IgD-negative memory B cell (primary cell): ENCODE measurements at regions not wholly inside any gene's neighbourhood (a gene's known extent, or its start where the extent isn't known, plus 50 kb on each side); places are given as distances from the start of the nearest gene placed in this dataset.

Experiments
- H3K27ac Mint-ChIP-seq, 3 donors: one replicate each; pipeline ENCODE4 v1.8.0; 2020 to 2022; ENCODE audit warnings: mild to moderate bottlenecking in 3 of 3, mixed read lengths in 3 of 3, moderate library complexity in 1 of 3
- H3K27me3 Mint-ChIP-seq: one replicate; pipeline ENCODE4 v1.8.0; 2021; ENCODE audit warnings: mixed read lengths
- H3K36me3 Mint-ChIP-seq: one replicate; pipeline ENCODE4 v1.8.0; 2020; ENCODE audit warnings: mild to moderate bottlenecking, mixed read lengths
- H3K4me1 Mint-ChIP-seq, 3 donors: one replicate each; pipeline ENCODE4 v1.8.0; 2020 to 2022; ENCODE audit warnings: mixed read lengths in 3 of 3, mild to moderate bottlenecking in 1 of 3
- H3K4me3 Mint-ChIP-seq, 4 donors: one replicate each; pipeline ENCODE4 v1.8.0; 2020 to 2022; ENCODE audit warnings: mild to moderate bottlenecking in 4 of 4, mixed read lengths in 4 of 4, moderate library complexity in 3 of 4
- H3K9me3 Mint-ChIP-seq, 3 donors: one replicate each; pipeline ENCODE4 v1.8.0; 2020 to 2021; ENCODE audit warnings: mixed read lengths in 3 of 3, mild to moderate bottlenecking in 1 of 3

DNA sequence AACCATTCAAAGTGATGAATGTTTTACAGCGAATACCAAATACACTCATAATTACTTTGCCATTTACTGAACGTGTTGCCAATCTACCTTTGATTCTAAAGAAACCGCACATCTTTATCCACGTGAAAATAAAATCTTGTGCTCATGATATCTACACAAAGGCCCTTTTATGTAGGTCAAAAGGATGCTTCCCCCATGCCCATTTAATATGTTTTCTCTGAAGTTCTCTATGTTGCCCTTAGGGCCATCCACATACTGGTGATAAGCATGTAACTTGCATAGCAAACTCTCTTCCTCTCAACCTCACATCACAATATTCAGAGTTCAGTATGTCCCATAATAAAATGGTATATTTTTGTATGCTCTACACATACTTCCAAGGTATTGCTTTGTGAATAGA lies 380.0 kb upstream of the FIGN start:
- no peaks in the 10 kb centered on the region for H3K27me3 Mint-ChIP-seq
- no peak overlapping the region for H3K4me3 Mint-ChIP-seq
- H3K36me3 Mint-ChIP-seq = no peaks in the 10 kb centered on the region
- peaks cover 0 to 2% (median 0%) of the 10 kb centered on the region in 3 donors for H3K9me3 Mint-ChIP-seq
- no peaks in the 10 kb centered on the region for H3K4me1 Mint-ChIP-seq
- no peak overlapping the region for H3K27ac Mint-ChIP-seq

DNA sequence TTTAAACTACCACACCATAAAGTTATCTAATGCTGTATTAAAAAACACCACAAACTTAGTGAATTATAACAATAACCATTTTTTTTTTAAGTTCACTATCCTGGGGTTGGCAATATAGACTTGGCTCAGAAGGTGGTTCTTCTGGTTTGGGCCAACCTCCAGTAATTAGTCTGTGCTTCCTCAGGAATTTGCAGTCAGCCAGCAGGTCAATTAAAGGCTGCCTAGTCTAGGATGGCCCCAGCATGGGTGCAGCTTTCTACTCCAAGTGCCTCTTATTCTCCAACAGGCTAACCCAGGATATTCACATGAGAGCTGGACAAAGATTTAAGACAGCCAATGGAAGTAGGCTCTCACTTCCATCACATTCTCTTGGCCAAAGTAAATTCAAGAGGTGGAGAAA lies 379.1 kb upstream of the FIGN start:
- no peak overlapping the region for H3K27ac Mint-ChIP-seq
- no peaks in the 10 kb centered on the region for H3K27me3 Mint-ChIP-seq
- H3K4me3 Mint-ChIP-seq = no peak overlapping the region

DNA sequence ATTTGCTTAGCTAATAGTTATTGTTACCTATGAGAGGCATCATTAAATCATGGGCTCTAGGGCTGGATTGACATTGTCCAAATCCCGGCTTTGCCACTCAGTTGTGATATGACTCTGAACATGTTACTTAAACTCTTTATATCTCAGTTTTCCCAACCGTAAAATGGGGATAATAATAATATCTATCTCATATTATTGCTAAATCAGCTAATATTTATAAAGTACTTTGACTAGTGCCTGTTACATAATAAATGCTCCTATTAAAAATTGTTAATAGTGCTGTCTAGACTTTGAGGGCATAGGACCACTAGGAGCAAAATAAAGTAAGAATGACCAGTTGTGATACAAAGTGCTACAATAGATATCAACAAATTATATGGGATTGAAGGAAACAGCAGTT lies 376.3 kb upstream of the FIGN start:
- Mint-ChIP-seq H3K27ac (no peak overlapping the region), H3K27me3 (no peaks in the 10 kb centered on the region), H3K9me3 (peaks cover 0 to 2% (median 0%) of the 10 kb centered on the region in 3 donors), H3K4me3 (no peak overlapping the region), H3K4me1 (no peaks in the 10 kb centered on the region), H3K36me3 (no peaks in the 10 kb centered on the region)

More for the DNA sequence above, 379.1 kb upstream of the FIGN start:
- Mint-ChIP-seq H3K36me3 (no peaks in the 10 kb centered on the region), H3K4me1 (no peaks in the 10 kb centered on the region), H3K9me3 (peaks cover 0 to 2% (median 0%) of the 10 kb centered on the region in 3 donors)

DNA sequence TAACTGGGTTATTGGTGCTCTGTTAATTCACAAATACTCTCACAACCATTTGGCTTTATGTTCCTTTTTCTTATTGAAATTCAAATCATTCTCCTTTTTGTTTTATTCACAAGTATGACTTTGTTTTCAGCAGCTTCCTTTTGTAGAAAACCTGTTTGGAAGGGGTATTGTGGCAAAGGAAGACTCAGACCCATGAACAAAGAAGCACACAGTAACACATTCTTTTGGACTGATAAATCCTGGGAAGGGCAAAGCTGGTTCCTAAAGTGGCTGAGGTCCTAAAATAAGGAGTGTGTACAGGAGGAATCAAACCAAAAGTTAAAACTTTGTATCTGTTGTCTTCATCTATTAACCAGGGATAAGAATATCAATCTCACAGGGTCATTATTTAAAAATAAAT lies 374.7 kb upstream of the FIGN start:
- Mint-ChIP-seq H3K9me3 (peaks cover 0 to 2% (median 0%) of the 10 kb centered on the region in 3 donors), H3K4me1 (no peaks in the 10 kb centered on the region)

DNA sequence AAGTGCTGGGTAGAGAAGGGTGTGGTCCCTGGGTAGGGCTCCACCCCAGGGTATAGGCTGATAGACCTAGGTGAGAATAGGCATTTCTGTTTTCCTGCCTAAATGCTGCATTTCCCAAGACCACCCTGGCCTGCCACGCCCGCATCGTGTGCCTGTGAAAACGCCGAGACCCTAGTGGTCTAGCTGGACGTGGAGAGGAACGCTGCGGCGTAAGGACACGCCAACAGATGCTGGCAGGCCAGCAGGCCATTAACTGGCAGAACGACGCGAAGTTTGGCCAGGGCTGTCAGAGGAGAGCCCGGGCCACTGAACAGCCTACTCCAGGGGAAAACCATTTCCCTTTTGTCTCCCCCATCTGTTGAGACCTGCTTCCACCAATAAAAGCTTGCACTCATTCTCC lies 373.2 kb upstream of the FIGN start:
- Mint-ChIP-seq H3K27me3 (no peaks in the 10 kb centered on the region), H3K9me3 (no peaks in the 10 kb centered on the region), H3K4me1 (no peaks in the 10 kb centered on the region), H3K36me3 (no peaks in the 10 kb centered on the region), H3K4me3 (no peak overlapping the region), H3K27ac (no peak overlapping the region)

More for the DNA sequence above, 374.7 kb upstream of the FIGN start:
- Mint-ChIP-seq H3K27me3 (no peaks in the 10 kb centered on the region), H3K36me3 (no peaks in the 10 kb centered on the region), H3K27ac (no peak overlapping the region), H3K4me3 (no peak overlapping the region)

DNA sequence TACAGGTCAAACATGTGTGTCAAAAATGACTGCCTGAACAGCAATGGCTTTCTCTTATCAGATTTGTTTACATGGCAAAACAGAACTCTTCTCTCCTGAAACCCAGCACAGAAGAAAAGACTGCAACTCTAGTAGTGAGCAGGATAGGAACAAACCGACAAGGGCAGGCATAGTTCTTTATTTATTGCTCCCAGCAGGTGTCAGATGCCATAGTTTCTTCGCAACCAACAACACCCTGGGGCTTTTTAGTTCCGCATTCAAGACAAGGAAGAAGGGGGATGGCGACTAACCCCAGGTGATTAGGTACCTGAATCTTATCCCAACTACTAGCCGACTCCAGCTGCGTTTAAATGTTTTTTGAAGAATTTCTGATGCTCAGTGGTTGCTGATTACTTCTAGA lies 367.5 kb upstream of the FIGN start:
- H3K9me3 Mint-ChIP-seq = no peaks in the 10 kb centered on the region
- no peak overlapping the region for H3K27ac Mint-ChIP-seq
- H3K4me3 Mint-ChIP-seq = no peak overlapping the region
- no peaks in the 10 kb centered on the region for H3K4me1 Mint-ChIP-seq
- no peaks in the 10 kb centered on the region for H3K27me3 Mint-ChIP-seq
- no peaks in the 10 kb centered on the region for H3K36me3 Mint-ChIP-seq

DNA sequence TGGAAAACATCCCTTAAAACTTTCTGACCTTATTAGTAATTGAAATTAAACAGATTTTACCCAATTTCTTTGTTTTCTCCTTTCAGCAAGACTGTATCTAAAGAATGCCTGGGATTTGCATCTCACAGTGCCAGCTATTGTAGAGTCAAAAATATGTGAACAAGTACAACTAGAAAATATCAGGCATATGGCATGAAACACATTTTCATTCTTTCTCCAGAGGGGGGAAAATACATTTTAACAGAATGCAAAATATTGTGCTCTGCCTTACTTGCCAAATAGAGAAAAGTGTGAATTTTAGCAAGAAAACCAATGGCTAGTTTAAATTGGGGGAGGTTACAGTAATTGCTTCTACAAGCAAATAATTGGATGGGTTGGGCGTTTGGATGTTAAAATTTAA lies 366.6 kb upstream of the FIGN start:
- no peaks in the 10 kb centered on the region for H3K36me3 Mint-ChIP-seq
- no peaks in the 10 kb centered on the region for H3K27me3 Mint-ChIP-seq
- no peaks in the 10 kb centered on the region for H3K9me3 Mint-ChIP-seq
- no peak overlapping the region for H3K27ac Mint-ChIP-seq
- no peaks in the 10 kb centered on the region for H3K4me1 Mint-ChIP-seq
- H3K4me3 Mint-ChIP-seq = no peak overlapping the region

DNA sequence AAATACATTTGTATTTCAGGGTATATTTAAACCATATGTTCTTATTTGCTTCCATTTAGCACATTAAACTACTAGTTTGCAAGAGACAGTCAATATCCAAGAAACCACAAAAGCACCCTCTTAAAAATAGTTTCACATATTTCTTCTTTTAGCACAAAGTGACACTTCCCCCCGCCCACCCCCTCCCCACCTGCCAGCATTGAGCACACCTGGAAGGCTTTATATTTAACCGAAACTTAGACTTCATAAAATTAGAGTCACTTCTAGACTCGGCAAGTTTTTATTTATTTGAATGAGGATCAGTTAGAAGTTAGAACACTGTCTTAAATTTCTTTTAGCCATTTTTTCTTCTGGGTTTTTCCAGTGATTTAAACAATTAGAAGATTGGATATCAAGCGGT lies 355.9 kb upstream of the FIGN start:
- no peak overlapping the region for H3K27ac Mint-ChIP-seq
- no peaks in the 10 kb centered on the region for H3K36me3 Mint-ChIP-seq
- no peaks in the 10 kb centered on the region for H3K4me1 Mint-ChIP-seq
- peaks cover 2 to 16% (median 3%) of the 10 kb centered on the region in 3 donors for H3K9me3 Mint-ChIP-seq
- H3K4me3 Mint-ChIP-seq = no peak overlapping the region
- H3K27me3 Mint-ChIP-seq = no peaks in the 10 kb centered on the region

DNA sequence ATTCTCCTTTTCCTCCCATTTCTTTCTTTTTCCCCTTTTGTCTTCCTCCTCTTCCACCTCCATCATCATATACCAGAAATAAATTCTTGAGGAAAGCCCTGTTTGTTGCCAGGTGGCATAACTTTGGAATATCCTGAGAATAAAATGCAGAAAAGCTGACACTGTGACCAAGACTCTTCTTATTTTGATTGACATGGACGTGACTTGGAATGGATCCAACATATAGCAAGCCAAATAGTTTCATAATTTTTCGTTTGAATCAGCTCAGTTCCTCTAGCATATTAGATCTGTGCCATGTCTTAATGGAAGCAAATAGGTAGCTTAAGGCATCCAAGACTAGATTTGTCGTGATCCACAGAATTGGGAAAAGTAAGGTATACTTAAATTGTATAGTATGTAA lies 354.7 kb upstream of the FIGN start:
- Mint-ChIP-seq H3K36me3 (no peaks in the 10 kb centered on the region), H3K4me3 (peak overlapping the region in 1 of 4 donors; percentile 33), H3K27me3 (no peaks in the 10 kb centered on the region), H3K9me3 (peaks cover 0 to 16% (median 3%) of the 10 kb centered on the region in 3 donors), H3K27ac (no peak overlapping the region), H3K4me1 (no peaks in the 10 kb centered on the region)

DNA sequence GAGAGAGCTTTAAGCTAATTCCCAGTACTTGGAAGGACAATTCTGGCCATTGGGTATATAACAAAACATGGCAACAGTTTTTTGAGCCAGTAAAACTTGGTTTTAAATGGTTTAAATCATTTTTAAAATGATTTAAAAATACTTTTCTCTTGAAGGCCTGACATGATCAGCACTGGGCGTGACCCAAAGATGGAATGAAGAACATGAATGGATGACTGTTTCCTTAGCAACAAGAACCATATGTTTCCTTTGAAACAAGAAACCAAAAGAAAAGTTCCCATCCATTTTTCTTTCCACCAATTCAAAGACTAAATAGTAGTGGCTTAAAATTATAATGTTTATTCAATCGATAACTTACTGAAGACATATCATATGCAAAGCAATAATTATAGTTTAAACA lies 348.3 kb upstream of the FIGN start:
- Mint-ChIP-seq H3K9me3 (no peaks in the 10 kb centered on the region), H3K4me3 (no peak overlapping the region), H3K27ac (no peak overlapping the region)

DNA sequence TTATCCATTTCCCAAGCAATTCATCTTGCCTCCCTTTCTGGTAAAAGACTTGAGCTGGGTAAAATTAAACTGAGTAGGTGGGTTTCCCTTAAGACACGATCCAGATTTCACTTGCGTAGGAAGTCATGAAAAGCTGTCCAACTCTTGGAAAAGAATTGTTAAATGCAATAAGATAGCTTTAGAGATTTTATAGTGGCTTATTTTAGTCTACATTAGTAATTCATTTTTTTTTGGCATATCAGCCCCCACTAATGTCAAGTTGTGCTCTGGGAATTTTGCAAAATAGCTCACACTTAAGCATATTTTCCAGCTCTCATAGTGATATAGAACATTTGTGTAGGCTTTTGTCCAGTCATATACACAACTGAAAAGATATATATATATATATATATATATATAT lies 344.7 kb upstream of the FIGN start:
- H3K27ac Mint-ChIP-seq = no peak overlapping the region
- no peaks in the 10 kb centered on the region for H3K4me1 Mint-ChIP-seq
- H3K4me3 Mint-ChIP-seq = no peak overlapping the region
- no peaks in the 10 kb centered on the region for H3K9me3 Mint-ChIP-seq
- H3K27me3 Mint-ChIP-seq = no peaks in the 10 kb centered on the region
- H3K36me3 Mint-ChIP-seq = no peaks in the 10 kb centered on the region

More for the DNA sequence above, 348.3 kb upstream of the FIGN start:
- H3K36me3 Mint-ChIP-seq = no peaks in the 10 kb centered on the region
- no peaks in the 10 kb centered on the region for H3K4me1 Mint-ChIP-seq
- no peaks in the 10 kb centered on the region for H3K27me3 Mint-ChIP-seq

DNA sequence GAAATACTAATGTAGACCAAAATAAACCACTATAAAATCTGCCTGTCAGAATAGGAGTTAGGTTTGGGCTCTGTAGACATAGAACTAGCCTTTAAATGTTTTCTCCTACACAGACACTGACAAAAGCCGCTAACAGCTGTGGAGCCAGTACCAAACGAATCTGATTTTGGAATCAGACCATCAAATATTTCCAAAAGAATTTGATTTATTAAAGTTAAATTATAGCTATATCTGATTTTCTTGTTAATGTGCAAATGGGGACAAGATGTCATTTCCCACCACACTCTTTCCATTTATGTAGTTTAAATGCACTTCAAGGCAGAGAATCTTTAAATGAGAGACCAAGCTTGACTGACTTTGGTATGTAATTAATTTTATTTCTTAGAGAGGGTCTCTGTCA lies 343.4 kb upstream of the FIGN start:
- Mint-ChIP-seq H3K9me3 (no peaks in the 10 kb centered on the region), H3K36me3 (no peaks in the 10 kb centered on the region), H3K27ac (no peak overlapping the region), H3K4me3 (no peak overlapping the region), H3K4me1 (no peaks in the 10 kb centered on the region), H3K27me3 (no peaks in the 10 kb centered on the region)

DNA sequence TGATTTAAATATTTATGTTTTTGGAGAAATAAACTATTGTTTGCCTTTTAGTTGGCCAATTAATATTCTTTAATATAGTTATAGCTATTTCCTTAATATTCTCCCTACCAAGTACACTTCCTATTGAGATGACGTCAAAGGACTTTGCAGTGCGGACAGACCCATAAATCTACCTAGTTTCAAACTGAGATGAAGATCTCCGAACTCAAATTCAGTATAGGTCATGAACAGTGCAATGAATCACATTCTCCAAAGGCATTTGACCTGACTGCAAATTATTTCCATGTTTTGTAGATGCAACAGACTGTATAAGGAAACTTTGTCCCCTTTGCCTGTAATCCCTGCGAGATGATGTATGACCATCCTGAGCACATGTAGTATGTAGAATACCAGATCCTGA lies 342.6 kb upstream of the FIGN start:
- Mint-ChIP-seq H3K4me1 (no peaks in the 10 kb centered on the region), H3K27me3 (no peaks in the 10 kb centered on the region), H3K4me3 (no peak overlapping the region), H3K27ac (no peak overlapping the region), H3K36me3 (no peaks in the 10 kb centered on the region), H3K9me3 (no peaks in the 10 kb centered on the region)

DNA sequence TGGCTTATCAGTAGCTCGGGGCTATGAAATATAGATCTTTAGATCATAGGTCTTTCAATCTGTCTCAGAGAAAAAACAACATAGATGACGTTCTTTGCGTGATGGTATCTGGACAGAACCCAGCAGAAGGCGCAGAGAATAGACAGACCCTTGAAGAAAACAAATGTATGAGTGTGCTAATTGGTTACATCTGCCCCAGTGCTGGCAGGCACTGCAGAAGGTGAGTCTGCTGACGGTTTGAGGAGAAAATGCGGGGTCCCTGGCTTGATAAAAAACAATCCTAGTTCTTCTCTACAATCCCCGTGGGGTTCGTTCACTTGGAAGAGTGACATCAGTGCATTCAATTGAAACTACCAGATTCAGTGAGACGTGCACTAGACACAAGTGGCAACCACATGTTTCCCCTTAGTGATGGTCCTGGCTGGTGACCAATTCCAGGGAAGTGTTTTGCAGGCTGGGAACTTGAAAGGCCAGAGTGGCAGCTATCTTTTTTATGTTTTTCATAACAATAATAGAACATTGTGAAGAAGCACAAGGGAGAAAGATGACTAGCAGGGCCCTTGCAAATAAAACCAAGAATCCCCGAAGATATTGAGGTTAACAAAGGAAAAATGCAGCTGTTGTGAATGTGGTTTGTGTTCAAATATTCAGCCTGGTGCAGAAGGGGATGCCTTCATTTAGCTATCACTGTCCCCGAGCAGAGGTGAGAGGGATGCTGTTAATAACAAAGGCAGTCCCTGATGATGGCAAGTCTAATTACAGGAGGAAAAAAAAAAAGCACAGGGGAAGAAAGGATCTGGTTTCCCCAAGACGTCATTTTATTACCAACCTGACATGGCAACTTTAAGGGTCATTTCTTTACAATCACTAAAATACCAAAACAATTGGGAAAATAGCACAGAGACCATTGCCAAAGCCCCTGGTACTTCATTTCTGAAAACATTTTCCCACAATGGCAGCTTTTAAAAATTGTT lies 337.6 kb upstream of the FIGN start:
- H3K4me1 Mint-ChIP-seq = no peaks in the 10 kb centered on the region
- H3K27ac Mint-ChIP-seq = no peak overlapping the region
- no peaks in the 10 kb centered on the region for H3K36me3 Mint-ChIP-seq
- H3K4me3 Mint-ChIP-seq = no peak overlapping the region
- no peaks in the 10 kb centered on the region for H3K27me3 Mint-ChIP-seq
- peaks cover 0 to 3% (median 0%) of the 10 kb centered on the region in 3 donors for H3K9me3 Mint-ChIP-seq

DNA sequence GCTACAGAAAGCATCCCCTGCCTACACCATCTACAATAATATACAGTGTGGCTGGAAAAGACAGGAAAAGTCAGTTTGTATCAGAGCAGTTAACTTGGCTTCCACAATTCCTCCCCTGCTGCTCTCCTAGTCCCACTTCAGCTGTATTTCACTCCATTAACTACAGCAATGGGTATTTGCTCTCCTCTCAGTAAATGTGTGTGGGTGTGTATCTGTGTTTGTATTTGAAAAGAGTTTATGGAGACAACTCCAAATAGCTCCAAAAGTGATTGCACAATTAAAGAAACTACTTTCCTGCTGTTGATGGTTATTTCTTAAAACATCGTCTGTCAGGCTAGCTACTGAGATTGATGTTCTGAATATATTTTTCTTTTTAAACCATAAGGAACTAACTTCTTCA lies 333.7 kb upstream of the FIGN start:
- Mint-ChIP-seq H3K4me3 (no peak overlapping the region), H3K36me3 (no peaks in the 10 kb centered on the region), H3K9me3 (peaks cover 0 to 3% (median 0%) of the 10 kb centered on the region in 3 donors), H3K27ac (no peak overlapping the region), H3K27me3 (no peaks in the 10 kb centered on the region), H3K4me1 (no peaks in the 10 kb centered on the region)

DNA sequence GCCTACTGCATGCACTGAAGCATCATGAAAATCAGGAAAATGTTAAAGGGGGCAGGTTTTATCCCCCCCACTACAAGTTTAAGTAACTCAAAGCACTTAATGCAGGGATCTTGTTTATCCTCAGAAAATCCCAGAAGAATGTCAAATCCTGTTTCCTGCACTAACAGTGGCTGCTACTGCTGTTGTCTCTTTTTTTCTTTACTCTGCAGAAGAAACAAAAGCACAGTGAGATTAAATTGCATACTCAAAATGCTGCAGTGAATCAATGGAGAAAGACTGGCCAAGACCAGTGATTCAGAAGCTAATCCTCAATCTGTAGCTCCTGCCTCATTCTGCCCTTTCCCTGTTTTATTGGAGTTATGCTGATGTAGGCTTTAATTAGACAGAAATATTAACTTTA lies 332.3 kb upstream of the FIGN start:
- H3K9me3 Mint-ChIP-seq = peaks cover 0 to 3% (median 0%) of the 10 kb centered on the region in 3 donors
- no peak overlapping the region for H3K4me3 Mint-ChIP-seq
- H3K27me3 Mint-ChIP-seq = no peaks in the 10 kb centered on the region
- H3K36me3 Mint-ChIP-seq = no peaks in the 10 kb centered on the region
- no peaks in the 10 kb centered on the region for H3K4me1 Mint-ChIP-seq
- H3K27ac Mint-ChIP-seq = no peak overlapping the region
